OCI-LY1 (cell line): ENCODE measurements at regions not wholly inside any gene's neighbourhood (a gene's known extent, or its start where the extent isn't known, plus 50 kb on each side); places are given as distances from the start of the nearest gene placed in this dataset.

Experiments used
- H2AFZ ChIP-seq: fragments of 200-600 bp; sonication (generic), shearing (Covaris generic); 2 replicates; pipeline ENCODE4 v1.6.0; 2014; ENCODE audit warnings: antibody characterized with exemption, mild to moderate bottlenecking, low read length
- H3F3A ChIP-seq: fragments of 200-600 bp; sonication (generic), shearing (Covaris generic); 2 replicates; pipeline ENCODE4 v1.6.0; 2014; ENCODE audit warnings: mild to moderate bottlenecking, antibody characterized with exemption, low read length, moderate library complexity; ENCODE audit not compliant: insufficient read depth
- H3K27ac ChIP-seq: fragments of 200-600 bp; sonication (generic); 2 replicates; pipeline ENCODE4 v1.5.1; 2014; ENCODE audit warnings: low read length, mixed run types, mild to moderate bottlenecking, low read depth; ENCODE audit not compliant: poor library complexity, severe bottlenecking
- H3K27me3 ChIP-seq: fragments of 200-600 bp; sonication (generic); 2 replicates; pipeline ENCODE4 v1.6.0; 2014; ENCODE audit warnings: antibody characterized with exemption, mild to moderate bottlenecking, low read length, moderate library complexity; ENCODE audit not compliant: insufficient read depth
- H3K36me3 ChIP-seq: fragments of 200-600 bp; sonication (generic); 2 replicates; pipeline ENCODE4 v1.6.1; 2014; ENCODE audit warnings: mild to moderate bottlenecking, antibody characterized with exemption, low read length, moderate library complexity, mixed read lengths; ENCODE audit not compliant: insufficient read depth
- H3K4me1 ChIP-seq: fragments of 200-600 bp; sonication (generic); 2 replicates; pipeline ENCODE4 v1.5.1; 2014; ENCODE audit warnings: mild to moderate bottlenecking, low read length, moderate library complexity; ENCODE audit not compliant: insufficient read depth, severe bottlenecking
- H3K4me2 ChIP-seq: fragments of 200-600 bp; sonication (generic), shearing (Covaris generic); 2 replicates; pipeline ENCODE4 v1.6.1; 2014; ENCODE audit warnings: low read length
- H3K4me3 ChIP-seq: fragments of 200-600 bp; sonication (generic); 2 replicates; pipeline ENCODE4 v1.5.1; 2014; ENCODE audit warnings: low read length, low read depth, mild to moderate bottlenecking, mixed read lengths; ENCODE audit not compliant: poor library complexity, severe bottlenecking
- H3K79me2 ChIP-seq: fragments of 200-600 bp; shearing (Covaris generic); 2 replicates; pipeline ENCODE4 v1.6.1; 2016; ENCODE audit warnings: mixed run types, low read length, mixed read lengths; ENCODE audit not compliant: insufficient read depth
- H3K9ac ChIP-seq: fragments of 200-600 bp; sonication (generic), shearing (Covaris generic); 2 replicates; pipeline ENCODE4 v1.6.1; 2014; ENCODE audit warnings: mild to moderate bottlenecking, low read length, mixed read lengths
- H3K9me2 ChIP-seq: fragments of 200-600 bp; sonication (generic), shearing (Covaris generic); 2 replicates; pipeline ENCODE4 v1.6.1; 2014; ENCODE audit warnings: low read depth, mild to moderate bottlenecking, low read length, mixed read lengths
- H3K9me3 ChIP-seq: fragments of 200-600 bp; shearing (Covaris generic); 2 replicates; pipeline ENCODE4 v1.6.1; 2014; ENCODE audit warnings: low read length, mixed read lengths
- H4K20me1 ChIP-seq: fragments of 200-600 bp; sonication (generic), shearing (Covaris generic); 2 replicates; pipeline ENCODE4 v1.6.0; 2016; ENCODE audit warnings: mild to moderate bottlenecking, low read length; ENCODE audit not compliant: insufficient read depth
- CTCF ChIP-seq: fragments of 200-600 bp; sonication (generic), shearing (Covaris generic); IDR thresholded peaks from 2 replicates; pipeline ENCODE4 v1.5.1; 2017; ENCODE audit warnings: mild to moderate bottlenecking, antibody characterized with exemption, low read length, moderate library complexity, mixed read lengths
- EZH2 ChIP-seq: fragments of 200-600 bp; sonication (generic), shearing (Covaris generic); IDR thresholded peaks from 2 replicates; pipeline ENCODE4 v1.8.0; 2017; ENCODE audit warnings: borderline replicate concordance, mixed run types, mild to moderate bottlenecking, antibody characterized with exemption, low read length, moderate library complexity, mixed read lengths

GRCh38 chr11:70566768-70567530 is 168.6 kb downstream of the CTTN start:
- Histone ChIP-seq H3F3A (no peaks in the 10 kb centered on the region), H3K4me1 (no peaks in the 10 kb centered on the region), H3K9me3 (no peaks in the 10 kb centered on the region), H2AFZ (no peak overlapping the region), H3K4me3 (no peak overlapping the region), H3K9ac (no peak overlapping the region), H3K9me2 (no peaks in the 10 kb centered on the region), H3K27ac (no peak overlapping the region), H3K27me3 (peaks cover 5% of the 10 kb centered on the region; the same call in 1 of the 2 replicates), H4K20me1 (no peaks in the 10 kb centered on the region), H3K36me3 (no peaks in the 10 kb centered on the region), H3K4me2 (no peak overlapping the region), H3K79me2 (no peaks in the 10 kb centered on the region)
- no peak for TF ChIP-seq EZH2
- TF ChIP-seq CTCF: no peak

GRCh38 chr11:70567680-70568034 is 169.3 kb downstream of the CTTN start:
- H3K9ac ChIP-seq: no peak overlapping the region

GRCh38 chr11:70568035-70568813 is 169.9 kb downstream of the CTTN start:
- H3K27me3 ChIP-seq: peaks cover 5% of the 10 kb centered on the region; the same call in 1 of the 2 replicates
- no peaks in the 10 kb centered on the region for H3K4me1 ChIP-seq
- no peak overlapping the region for H3K9ac ChIP-seq
- no peaks in the 10 kb centered on the region for H3K36me3 ChIP-seq
- H3K27ac ChIP-seq: no peak overlapping the region
- no peak overlapping the region for H3K4me3 ChIP-seq
- H3K79me2 ChIP-seq: no peaks in the 10 kb centered on the region
- no peak overlapping the region for H2AFZ ChIP-seq
- no peaks in the 10 kb centered on the region for H3K9me3 ChIP-seq
- H3K9me2 ChIP-seq: no peaks in the 10 kb centered on the region
- H4K20me1 ChIP-seq: no peaks in the 10 kb centered on the region
- no peak overlapping the region for H3K4me2 ChIP-seq
- H3F3A ChIP-seq: no peaks in the 10 kb centered on the region
- TF ChIP-seq CTCF: no peak
- no peak for TF ChIP-seq EZH2

More at GRCh38 chr11:70567680-70568034, 169.3 kb downstream of the CTTN start:
- no peak overlapping the region for H3K27ac ChIP-seq
- H3K4me1 ChIP-seq: no peaks in the 10 kb centered on the region
- H3K9me2 ChIP-seq: no peaks in the 10 kb centered on the region
- H3K36me3 ChIP-seq: no peaks in the 10 kb centered on the region
- no peak overlapping the region for H3K4me2 ChIP-seq
- H2AFZ ChIP-seq: no peak overlapping the region
- no peaks in the 10 kb centered on the region for H3K9me3 ChIP-seq
- H3K4me3 ChIP-seq: no peak overlapping the region
- H3K79me2 ChIP-seq: no peaks in the 10 kb centered on the region
- H3F3A ChIP-seq: no peaks in the 10 kb centered on the region
- H4K20me1 ChIP-seq: no peaks in the 10 kb centered on the region
- TF ChIP-seq EZH2 (no peak), CTCF (no peak)
- H3K27me3 ChIP-seq: peaks cover 5% of the 10 kb centered on the region; the same call in 1 of the 2 replicates
